ENCODE measurements at regions not wholly inside any gene's neighbourhood (a gene's known extent, or its start where the extent isn't known, plus 50 kb on each side); places are given as distances from the start of the nearest gene placed in this dataset.
"Not testable (repeated sequence)": the region's sequence is repeated elsewhere in the genome, so short reads cannot be mapped to it uniquely, and the experiment has no call there.

DNA sequence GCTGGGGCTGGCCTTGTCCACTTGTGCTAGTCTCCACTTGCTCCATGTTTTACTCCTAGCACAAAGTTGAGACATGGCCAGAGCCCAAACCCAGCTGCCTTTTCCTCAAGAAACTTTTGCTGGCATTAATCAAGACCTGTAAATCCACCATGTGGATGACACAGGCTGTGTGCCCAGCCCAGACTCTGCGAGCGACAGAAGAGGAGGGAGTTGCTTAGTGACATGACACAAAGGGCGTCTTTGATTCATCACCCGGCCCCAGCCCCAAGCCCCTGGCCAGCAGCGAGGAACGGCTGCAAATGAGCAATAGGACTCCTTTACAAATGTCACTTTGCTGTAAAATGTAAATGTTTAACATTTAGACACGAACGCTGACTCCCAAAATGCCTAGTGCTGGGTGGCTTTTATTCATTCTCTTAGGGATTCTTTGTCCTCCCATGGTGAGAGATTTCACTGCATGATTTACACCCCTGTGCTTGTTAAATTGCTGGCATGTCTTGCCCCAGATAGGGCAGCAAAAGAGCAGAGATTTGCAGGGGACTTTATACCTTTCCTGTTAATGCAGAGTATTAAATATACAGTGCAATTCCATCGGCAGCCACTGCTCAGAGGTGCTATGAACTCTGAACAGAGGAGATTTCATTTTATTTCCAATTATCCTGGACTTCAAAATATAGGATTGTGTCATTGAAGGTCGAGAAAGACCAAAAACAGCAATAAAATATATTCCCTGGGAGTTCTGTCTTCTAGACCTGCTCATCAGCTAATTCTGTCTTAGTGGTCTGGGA is 263.6 kb upstream of the NCAM1 start:
- DNase-seq (ENCODE audit: low read depth in 3 of 3) = no peak

DNA sequence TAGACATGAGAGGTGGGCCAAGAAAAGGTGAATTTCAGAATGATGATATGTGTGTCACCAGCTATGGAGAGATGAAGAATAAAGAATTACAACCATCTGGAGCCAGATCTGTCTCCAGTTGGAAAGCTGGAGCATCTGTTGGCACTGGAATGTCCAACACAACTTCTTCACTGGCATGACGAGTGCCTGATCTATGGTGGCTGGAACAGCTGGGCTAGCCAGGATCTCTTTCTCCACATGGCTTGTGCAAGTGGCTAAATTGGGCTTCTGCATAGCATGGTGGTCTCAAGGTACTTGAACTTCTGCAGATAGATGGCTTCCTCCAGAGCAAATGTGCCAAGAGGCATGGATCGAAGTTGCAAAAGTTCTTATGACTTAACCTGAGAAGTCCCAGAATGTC is 256.1 kb upstream of the NCAM1 start:
- no peak for DNase-seq (ENCODE audit: low read depth in 3 of 3)

DNA sequence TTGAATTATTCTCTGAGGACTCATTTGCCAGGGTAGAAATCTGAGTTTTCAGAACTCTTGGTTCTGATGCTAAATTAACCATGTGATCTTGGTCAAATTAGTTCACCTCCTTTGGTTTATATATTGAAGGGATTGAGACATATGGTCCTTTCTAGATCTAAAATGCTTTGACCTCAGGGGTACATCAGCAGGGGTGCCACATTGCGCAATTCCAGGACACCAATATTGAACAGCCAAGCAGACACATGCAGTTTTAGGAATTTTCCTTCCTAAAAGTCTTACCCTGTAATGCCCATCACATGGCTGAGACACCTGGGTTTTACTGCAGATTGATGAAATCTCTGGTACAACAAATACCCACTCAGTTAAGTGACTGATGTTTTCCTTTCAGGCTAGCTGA is 254.4 kb upstream of the NCAM1 start:
- DNase-seq (ENCODE audit: low read depth in 3 of 3) = no peak

DNA sequence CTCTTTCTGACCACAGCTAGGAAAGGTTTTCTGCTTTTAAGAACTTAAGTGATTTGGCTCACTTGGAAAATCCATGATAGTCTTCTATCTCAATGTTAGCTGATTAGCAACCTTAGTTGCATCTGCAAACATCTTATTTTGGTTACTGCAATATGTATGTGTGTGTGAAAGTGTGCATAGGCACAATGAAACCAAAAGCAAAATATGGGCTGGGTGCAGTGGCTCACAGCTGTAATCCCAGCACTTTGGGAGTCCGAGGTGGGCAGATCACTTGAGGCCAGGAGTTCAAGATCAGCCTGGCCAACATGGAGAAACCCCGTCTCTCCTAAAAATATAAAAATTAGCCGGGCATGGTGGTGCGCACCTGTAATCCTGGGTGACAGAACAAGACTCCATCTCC is 246.9 kb upstream of the NCAM1 start:
- DNase-seq (ENCODE audit: low read depth in 3 of 3) = not testable (repeated sequence)

DNA sequence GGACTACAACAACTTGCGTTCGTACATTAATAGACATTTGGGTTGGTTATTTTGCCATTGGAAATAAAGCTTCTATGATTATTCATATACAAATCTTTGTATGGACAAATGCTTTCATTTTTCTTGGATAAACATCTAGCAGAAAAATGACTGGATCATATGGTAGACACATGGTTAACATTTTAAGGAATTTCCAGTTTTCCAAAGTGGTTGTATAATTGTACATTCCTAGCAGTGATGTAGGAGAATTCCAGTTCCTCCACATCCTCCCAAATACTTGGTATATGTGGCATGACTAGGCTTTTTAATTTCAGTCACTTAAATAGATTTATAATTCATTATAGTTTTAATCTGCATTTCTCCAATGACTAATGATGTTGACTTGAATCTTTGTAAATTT is 246.2 kb upstream of the NCAM1 start:
- DNase-seq (ENCODE audit: low read depth in 3 of 3) = no peak

DNA sequence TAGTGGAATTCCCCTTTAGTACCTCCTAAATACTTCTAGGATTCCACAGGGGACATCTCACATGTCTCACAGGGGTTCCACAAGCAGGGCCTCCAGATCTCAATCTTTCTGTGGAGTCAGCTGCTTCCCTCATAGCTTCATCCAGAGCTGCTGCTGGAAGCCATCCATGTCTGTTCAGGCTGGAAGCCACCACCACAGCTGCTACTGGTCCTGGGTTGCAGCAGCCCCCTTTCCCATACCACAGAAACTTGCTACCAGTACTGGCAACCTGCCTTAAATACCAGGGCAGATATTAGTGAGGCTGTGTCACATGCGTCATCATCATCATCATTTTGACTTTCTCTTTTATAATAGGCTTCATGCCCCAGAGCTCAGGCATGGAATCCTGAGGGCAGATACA is 242.7 kb upstream of the NCAM1 start:
- no peak for DNase-seq (ENCODE audit: low read depth in 3 of 3)

DNA sequence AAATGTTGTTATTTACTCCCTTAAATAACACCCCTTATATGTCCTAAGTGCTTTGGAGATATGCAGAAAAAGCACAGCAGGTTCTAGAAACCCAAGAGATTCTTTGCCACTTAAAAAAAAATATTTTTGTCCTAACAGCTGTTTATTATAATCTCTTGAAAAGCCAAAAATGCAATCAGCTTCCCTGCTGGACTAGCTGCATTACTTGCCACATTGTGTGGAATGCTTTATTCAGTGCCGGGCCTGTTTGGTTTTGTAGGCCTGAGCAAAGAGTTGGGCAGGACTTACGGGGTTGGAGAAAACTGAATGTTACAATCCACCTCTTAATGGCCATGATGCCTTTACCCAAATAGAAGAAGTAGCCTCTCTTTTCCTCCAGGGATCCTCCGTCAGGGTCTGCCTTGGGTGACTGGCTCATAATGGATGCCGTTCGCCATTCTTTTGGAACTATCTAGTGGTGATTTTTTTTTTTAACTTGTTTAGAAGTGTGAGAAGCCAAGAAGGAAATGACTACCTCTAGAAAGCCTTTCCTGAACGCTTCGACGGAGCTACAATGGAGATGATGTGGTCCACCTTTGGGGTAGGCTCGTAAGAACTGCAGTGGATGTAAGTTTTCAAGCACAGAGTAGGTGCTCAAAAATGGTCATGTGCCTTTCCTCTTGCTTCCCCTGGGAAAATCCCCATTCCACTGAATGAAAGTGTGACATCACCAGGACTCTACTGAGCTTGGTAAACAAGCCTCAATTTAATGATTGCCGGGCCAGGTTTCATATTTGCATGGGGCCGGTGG is 241.3 kb upstream of the NCAM1 start:
- DNase-seq (ENCODE audit: low read depth in 3 of 3) = no peak

DNA sequence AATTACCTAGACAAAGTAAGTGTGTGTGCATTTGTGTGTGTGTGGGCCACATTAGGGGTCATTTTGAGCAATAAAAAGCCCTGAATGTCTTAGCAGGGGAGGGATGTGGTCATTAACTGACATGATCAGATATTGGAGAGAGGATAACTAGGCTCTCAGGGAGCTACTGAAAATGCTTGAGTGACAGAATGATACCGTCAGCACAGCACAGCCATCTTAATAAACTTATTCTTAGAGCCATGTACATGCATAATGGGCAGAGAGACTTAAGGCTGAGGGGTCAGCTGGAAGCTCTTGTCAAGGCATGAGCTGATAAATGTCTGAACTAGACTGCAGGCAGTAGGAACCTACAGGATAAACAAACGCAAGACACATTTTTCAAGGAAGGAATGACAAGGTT is 239.1 kb upstream of the NCAM1 start:
- no peak for DNase-seq (ENCODE audit: low read depth in 3 of 3)

DNA sequence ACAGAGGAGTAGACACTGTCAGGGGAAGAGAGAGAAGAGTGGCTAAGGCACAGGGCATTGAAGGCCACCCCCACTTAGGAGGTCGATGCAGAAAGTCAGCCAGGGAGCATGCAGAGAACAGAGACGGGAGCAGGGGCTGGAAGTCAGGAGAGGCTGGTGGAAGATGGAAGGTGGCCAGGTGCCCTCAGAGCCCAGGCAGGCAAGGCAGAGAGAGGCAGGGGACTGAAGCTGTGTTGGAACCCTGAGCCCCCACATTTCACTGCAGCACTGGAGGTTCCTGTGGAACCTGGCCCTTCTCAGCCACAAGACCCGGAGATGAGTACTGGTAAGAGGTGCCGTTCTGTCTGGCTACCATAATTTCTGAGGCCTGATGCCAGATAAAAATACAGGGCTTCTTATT is 238.3 kb upstream of the NCAM1 start:
- DNase-seq (ENCODE audit: low read depth in 3 of 3) = no peak

DNA sequence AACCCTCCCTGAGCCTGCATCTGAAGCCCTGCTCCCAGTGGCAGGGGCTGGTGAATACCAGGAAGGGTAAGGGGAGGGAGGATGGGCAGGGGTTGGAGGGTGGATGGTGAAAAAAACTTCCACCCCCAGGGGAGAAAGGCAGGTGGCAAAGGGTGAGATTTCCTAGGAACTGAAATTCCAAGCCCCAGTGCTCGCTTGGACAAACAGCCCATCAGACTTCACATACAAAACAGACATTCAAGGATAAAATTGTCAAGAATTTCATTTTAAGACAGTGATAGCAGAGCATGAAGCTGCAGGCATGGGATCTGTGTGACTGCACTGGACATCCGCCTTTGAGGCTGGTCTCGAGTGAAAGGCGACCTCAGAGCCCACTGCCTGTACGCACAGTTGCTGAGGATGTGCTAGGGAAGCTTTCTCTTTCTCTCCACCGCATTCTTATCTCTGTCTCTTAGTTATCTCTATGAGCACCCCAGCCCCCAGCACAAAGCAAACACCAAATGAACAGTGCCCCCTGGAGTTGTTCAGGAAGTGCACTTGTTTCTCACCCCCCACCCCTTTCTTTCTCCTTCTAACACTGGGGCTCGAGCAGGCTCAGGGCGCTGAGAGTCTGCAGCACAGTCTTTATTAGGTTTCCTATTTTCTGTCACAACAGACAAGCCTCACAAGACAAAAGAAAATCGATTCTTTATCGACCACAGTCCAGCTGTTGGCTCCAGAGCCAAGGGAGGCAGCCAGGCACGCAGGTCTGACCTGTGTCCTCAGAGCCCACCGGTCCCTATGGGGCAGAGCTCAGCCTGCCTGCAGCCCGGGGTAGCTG is 237.3 kb upstream of the NCAM1 start:
- no peak for DNase-seq (ENCODE audit: low read depth in 3 of 3)

DNA sequence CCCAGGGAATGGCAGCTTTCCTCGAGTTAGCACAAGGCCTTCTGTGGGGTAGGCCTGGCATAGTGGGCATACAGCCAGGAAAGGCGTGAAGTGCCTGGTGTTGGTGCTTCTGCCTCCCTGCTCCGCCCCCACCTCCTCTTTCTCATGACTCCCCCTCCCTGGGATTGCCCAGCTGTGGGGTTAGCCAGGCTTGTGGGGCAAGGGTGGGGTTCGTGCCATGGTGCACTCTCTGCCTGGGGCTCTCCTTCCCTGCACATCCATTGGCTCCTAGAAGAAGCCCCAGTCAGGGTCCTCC is 236.8 kb upstream of the NCAM1 start:
- DNase-seq (ENCODE audit: low read depth in 3 of 3) = no peak

DNA sequence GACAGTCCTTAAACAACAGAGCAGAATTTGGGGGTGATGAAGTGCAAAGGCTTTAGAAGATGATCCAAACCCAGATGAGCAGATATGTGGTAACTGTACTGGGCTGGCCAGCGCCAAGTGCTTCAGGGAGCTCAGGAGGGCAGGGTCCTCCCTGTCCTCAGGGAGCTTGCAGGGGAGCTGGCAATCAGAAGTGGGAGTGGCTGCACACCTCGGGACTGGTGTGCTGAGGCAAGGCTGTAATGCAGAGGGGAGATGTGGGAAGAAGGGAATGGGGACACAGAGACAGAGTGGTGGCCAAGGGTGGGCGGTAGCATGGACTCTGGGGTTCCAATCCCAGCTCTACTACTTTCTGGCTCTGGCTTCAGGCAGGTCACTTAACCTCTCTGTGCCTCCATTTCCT is 235.6 kb upstream of the NCAM1 start:
- no peak for DNase-seq (ENCODE audit: low read depth in 3 of 3)

DNA sequence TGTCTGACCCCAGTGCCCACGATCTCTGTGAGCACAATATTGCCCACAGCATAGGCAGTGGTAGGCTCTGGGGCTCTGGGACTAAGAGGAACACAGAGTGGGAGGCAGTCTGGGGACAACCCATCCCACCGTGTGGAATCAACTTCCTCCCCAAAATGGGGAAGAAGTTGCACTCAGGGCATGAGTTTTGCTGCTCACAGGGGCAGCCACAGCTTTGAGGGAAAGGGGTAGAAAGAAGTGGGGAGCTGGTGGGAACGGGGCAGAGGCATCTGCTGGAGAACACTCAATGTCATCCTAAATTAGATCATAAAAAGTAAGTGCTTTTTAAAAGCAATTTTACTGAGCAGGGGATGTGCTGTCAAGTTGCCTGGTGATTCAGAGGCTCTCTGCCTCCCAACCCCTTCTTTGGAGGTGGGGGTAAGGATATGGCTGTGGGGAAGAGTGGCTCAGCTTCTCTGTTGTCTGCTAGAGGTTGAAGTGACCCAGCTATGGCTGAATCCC is 233.8 kb upstream of the NCAM1 start:
- no peak for DNase-seq (ENCODE audit: low read depth in 3 of 3)

DNA sequence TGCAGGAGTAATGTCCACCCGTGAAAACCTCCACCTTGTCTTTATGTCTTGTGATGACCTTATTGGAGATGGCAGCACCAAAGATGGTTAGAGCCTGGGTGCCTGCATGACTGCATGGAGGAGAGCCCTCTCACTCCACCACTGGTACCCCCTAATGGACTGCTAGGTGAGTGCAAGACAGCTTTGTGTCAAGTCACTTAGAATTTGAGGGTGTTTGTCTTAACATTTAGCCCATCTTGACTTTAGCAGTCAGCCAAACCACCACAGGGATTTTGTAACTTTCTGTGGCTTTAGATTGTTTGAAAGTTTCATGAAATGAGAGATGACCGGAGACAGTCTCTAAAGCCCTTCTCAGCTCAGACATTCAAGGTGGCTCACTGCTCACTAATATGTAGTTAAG is 232.9 kb upstream of the NCAM1 start:
- no peak for DNase-seq (ENCODE audit: low read depth in 3 of 3)

DNA sequence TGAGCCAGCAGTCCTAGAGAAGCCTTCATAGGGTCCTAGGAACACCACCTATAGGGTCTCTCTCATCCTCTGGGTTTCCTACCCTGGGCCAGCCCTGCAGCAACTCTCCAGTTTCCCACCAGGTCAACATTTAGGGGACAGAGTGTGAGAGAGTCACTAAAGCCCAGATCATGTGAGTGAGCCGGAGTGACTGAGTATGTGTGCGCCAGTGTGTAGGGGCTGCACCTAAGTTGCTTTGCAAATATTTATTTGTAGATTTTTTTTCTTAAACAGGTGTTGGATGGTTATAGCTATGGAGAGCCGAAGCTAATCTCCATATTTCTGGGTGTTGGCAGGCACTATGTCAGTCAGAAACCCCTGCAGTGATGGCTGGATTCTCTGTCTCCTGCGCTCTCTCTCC is 232.5 kb upstream of the NCAM1 start:
- DNase-seq (ENCODE audit: low read depth in 3 of 3) = no peak

DNA sequence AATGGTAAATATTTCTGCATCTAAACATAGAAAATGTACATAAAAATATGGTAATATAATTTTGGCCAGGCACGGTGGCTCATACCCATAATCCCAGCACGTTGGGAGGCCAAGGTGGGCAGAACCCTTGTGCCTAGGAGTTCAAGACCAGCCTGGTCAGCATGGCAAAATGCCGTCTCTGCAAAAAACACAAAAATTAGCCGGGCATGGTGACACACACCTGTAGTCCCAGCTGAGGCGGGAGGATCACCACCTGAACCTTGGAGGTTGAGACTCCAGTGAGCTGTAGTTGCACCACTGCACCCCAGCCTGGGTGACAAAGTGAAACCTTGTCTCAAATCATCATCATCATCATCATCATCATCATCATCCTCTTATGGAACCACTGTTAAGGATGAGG is 230.6 kb upstream of the NCAM1 start:
- no peak for DNase-seq (ENCODE audit: low read depth in 3 of 3)

DNA sequence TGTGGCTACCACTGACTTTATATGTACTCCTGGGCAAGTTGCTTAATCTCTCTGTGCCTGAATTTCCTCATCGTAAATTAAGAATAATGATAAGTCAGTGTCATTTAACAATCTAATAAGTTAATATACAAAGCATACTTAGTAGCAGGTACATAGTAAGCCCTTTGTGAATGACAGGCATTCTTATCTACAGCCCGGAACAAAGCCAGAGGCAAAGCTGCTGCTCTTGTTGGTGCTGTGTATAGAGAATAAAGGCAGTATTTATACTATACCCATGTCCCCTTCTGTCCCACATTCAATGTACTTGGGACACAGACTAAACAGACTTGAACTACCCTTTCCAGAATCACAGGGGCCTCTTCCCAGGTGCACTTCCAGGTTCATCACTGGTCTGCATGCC is 229.7 kb upstream of the NCAM1 start:
- no peak for DNase-seq (ENCODE audit: low read depth in 3 of 3)

DNA sequence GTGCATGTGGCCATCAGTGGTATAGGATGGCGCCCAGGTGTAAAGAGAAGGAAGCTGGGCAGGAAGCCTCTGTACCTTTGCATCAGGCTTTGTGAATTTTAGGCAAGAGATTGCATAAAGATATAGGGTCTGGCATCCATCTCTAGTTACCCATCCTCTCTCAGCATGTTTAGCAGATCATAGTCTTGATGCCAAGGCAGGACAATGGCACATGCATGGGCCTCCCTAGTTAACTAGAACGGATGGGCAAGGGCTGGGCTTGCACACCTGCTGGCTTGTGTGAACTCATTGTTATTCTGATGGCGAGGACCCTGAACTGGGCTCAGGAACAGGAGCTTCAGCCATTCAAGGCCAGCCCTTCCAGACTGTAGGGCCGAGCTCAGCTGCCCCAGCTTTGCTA is 229.2 kb upstream of the NCAM1 start:
- no peak for DNase-seq (ENCODE audit: low read depth in 3 of 3)

DNA sequence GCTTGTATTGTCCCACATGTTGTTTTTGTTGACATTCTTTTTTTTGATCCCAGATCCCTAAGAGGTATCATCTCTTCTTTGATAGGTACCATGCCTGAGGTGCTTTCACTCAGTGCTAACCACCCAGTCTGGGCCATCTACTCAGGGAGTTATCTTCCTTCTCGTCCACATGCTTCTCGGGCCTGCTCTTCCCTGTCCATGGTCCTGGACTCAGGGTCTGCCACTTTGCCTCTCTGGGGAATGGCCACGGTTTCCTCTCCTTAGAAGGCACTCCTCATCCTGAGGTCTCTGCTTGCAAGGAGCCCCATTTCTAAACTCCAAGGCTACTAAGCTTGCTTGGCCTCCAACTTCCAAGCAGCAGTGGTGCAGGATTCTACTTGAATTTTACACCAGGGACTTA is 227.0 kb upstream of the NCAM1 start:
- DNase-seq (ENCODE audit: low read depth in 3 of 3) = no peak

DNA sequence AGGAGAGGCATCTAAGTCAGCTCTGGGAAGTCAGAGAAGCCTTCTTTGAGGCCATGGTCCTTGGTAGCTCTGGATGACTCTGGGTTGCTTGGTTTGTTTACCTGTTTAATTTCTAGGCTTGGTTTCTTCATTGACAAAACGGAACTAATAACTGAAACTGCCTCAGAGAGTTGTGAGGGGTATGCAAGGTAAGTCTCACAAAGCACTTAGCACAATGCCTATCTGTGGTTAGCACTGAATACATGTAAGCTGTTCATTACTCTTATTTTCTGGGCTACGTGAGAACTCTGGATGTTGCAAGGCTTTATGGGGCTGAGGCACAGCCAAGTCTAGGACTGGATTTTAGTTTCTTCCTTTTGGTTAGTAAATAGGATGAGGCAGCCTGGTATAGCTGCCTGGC is 225.8 kb upstream of the NCAM1 start:
- no peak for DNase-seq (ENCODE audit: low read depth in 3 of 3)

DNA sequence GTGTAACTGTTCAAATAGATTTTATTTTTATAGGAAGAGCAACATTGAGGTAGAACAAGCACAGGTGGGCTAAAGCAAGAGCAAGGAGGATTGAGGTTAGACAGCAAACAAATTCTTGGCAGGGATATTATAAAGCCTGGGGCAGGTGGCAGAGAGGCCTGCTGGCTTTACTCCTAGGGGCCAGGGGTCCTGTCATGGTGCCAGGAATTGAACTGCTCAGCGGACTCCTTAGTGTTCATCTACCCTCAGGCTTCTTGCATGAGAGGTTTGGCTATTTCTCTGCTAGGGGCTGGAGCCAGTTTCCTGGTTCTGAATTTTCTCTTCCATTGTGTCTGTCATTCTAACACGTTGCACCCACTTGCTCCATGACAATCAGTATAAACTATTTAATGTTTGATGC is 217.2 kb upstream of the NCAM1 start:
- DNase-seq (ENCODE audit: low read depth in 3 of 3) = no peak

DNA sequence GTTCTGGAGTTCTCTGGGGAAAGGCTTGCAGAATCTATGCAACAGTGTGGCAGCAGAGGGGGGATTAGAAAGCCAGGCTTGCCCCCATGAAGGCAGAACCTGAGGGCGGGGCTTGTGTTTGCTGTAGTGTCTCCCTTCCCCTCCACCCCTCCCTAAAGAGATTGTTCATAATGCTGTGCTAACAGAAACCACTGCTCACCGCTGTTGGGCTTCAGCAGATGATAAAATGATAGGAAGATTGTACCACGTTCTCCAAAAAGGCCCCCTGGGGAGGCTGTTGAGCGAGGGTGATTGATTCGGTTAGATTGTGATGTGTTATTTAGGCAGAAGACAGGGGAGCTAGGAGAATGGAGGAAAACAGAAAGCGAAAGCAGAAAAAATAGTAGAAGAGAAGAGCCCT is 215.2 kb upstream of the NCAM1 start:
- DNase-seq (ENCODE audit: low read depth in 3 of 3) = no peak

DNA sequence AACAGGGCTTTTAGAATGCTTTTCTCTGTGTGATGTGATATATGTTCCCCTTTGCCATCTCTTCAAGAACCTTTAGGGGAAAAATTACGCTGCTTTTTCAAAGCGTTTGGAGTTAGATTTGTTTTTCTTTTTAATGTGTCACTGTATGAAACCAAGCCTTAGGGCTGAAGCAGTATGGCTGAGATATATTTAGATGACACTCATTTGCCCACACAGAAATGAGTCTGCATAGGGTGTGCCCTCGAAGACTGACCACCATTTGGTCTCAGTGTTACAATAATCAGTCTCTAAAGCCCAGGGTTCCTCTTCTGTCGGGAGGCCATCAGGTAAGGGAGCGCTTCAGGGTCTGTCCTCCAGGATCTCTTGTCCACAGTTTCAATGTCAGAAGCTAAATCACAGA is 213.0 kb upstream of the NCAM1 start:
- no peak for DNase-seq (ENCODE audit: low read depth in 3 of 3)

Measured in stimulated activated CD4-positive, alpha-beta T cell treated with anti-CD3 and anti-CD28 coated beads, TNF-alpha, amount 100 ng/mL, for 24 hours (primary cell).